GM04503 (cell line): ENCODE measurements at regions not wholly inside any gene's neighbourhood (a gene's known extent, or its start where the extent isn't known, plus 50 kb on each side); places are given as distances from the start of the nearest gene placed in this dataset.

ENCODE experiments used
- DNase-seq: peaks from one replicate; pipeline ENCODE4 v3.0.0-alpha.2; 2012; ENCODE audit warnings: low read depth

- DNase-seq: no peak
Observed at GRCh38 chr1:209222826-209223225, 360.7 kb upstream of the CAMK1G start.

DNA sequence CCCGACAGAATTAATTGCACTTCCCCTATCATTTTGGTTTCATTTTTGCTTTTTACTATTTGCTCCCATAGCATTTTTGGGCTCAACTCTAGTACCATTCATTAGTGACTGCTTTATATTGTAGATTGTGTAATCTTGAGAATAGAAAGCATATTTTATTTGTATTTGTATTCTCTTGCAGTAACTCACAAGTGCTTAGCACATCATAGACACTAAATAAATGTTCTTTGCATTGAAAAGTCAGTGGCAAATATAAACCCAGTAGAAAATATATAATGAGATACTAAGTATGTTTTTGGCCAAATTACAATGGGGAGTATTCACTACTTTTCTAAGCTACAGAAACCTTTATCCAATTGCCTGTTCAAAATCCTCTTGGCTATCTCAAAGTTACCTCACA is 359.7 kb upstream of the CAMK1G start:
- no peak for DNase-seq

- no peak for DNase-seq
Observed at GRCh38 chr1:209224886-209225285, 358.6 kb upstream of the CAMK1G start.

DNA sequence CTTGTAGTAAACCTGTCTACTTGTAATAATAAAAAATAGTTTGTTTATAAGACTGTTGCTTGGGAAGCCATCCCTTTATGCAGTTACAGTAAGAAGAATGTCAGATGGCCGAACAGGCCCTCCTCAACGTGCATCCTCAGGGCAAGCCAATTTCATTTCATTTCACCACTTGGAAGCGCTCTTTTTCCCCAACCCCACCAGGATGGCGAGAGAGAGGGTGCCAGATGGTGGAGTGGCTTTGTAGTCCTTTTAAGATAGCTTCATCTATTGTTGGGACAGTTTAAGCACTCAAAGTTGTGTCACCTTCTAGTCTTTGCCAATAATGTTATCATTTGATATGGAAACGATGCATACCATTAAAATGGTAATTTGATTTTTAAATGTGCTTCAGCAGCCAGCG is 356.3 kb upstream of the CAMK1G start:
- no peak for DNase-seq

GRCh38 chr1:209227941-209228340 is 355.6 kb upstream of the CAMK1G start:
- no peak for DNase-seq

DNA sequence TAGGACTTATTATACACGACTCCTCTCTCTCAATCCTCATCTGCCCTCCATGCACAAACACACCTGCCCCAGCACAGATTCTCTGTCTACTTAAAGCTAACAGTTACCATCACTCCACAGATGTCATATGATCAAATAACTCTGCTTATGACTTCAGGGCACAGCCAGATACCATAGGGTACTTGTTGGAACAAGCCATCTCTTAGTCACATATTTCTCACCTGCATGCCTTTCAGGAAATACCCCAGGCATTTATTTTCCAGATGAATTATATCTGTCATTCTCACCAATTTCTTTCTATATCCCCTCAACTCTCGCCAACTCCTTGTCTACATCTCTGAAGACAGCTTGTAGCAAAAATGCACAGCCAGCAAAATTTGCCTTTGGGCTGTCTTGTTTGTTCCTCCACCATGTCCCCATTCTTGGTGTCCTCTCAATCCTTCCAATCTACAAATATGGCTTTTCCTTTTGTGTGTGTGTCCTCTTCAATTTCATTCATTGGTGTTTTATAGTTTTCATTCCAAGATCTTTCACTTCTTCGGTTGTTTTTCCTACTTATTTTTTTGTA is 353.9 kb upstream of the CAMK1G start:
- DNase-seq: no peak

- DNase-seq: no peak
Observed at GRCh38 chr1:209230314-209230713, 353.2 kb upstream of the CAMK1G start.

- DNase-seq: no peak
Observed at GRCh38 chr1:209231476-209232156, 351.9 kb upstream of the CAMK1G start.

DNA sequence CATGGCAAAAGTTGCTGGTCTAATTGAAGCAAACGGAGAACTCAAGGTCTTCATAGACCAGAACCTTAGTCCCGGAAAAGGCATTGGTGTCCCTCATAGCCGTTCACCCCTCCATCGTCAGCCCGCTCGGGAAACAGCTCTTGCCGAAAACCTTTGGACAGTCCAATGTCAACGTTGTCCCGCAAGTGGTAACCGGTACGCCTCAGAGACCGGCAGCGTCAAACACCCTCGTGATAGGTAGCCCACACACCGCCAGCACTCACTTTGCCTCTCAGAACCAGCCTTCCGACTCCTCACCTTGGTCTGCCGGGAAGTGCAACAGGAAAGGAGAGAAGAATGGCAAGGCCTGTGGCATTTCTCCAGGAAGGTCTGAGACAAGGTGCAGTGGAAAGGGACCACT is 351.3 kb upstream of the CAMK1G start:
- no peak for DNase-seq

DNA sequence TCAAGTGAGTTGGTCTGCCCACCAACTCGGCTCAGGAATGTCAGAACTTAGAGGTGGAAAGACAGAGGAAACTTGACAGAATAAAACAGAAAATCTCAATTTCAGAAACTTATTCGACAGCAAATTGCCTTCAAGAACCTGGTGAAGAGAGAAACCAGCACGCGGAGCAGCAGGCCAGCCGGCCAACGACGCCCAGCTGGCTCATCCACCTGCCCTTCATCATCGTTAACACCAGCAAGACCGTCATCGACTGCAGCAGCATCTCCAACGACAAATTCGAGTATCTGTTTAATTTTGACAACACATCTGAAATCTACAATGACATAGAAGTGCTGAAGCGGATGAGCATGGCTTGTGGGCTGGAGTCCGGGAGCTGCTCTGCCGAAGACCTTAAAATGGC is 350.8 kb upstream of the CAMK1G start:
- DNase-seq: no peak

DNA sequence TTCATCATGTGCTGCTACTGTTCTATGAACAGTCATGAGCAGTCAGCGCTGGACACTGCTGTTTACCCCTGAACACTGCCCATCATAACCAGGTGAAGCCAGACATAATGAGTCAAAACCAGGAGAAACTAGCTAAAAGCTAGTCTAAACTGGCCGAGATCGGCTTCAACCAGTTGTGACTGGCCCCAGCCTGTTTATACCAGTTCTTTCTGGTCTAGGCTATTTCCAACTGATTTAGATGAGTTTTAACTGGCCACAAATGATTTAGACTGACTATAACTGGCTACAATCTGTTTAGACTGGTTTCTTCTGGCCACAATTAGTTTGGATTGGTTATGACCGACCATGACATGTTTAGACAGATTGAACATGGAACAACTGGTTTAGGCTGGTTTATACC is 348.3 kb upstream of the CAMK1G start:
- no peak for DNase-seq

DNA sequence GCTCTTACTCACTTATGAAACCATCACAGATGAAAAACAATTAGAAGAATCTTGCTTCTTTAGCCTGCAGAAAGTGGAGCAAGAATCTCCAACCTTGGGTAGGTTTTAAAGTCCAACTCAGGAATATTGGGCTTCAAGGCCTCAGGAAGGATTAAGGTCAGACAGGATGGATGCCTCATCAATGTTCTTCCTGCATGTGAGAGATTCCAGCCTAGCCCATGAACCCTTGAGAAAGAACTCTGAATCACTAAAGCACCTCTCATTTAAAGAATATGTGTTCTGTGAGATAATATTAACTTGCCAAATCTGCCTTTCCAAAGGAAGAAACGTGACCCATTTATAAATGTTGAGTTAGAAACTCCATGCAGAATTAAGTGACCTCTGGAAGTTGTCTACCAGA is 345.2 kb upstream of the CAMK1G start:
- no peak for DNase-seq

- DNase-seq: no peak
Observed at GRCh38 chr1:209240351-209240750, 343.2 kb upstream of the CAMK1G start.

DNA sequence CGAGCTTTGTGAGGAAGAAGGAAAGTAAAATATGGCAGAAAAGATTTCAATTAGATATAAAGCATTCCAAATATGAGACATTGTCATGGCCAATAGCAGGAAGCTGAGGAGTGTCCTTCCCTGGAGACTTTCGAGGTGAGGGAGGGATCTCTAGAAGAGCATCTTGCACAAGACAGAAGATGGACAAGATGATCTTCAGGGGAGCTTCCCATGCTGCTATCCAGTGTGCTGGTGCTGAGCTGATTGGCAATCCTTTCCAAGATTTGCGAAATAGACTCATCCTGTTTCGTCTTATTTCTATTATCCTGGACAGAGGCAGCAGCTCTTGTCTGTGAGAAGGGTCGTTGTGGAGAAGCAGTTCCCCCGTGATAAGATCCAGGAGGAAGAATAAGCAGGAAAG is 342.0 kb upstream of the CAMK1G start:
- DNase-seq: no peak

- no peak for DNase-seq
Observed at GRCh38 chr1:209248649-209249279, 334.8 kb upstream of the CAMK1G start.

- no peak for DNase-seq
Observed at GRCh38 chr1:209249280-209249670, 334.2 kb upstream of the CAMK1G start.

GRCh38 chr1:209249785-209250440 is 333.6 kb upstream of the CAMK1G start:
- DNase-seq: no peak

GRCh38 chr1:209250861-209251636 is 332.5 kb upstream of the CAMK1G start:
- DNase-seq: no peak

- DNase-seq: no peak
Observed at GRCh38 chr1:209256766-209257350, 326.7 kb upstream of the CAMK1G start.

GRCh38 chr1:209257454-209257853 is 326.1 kb upstream of the CAMK1G start:
- no peak for DNase-seq

DNA sequence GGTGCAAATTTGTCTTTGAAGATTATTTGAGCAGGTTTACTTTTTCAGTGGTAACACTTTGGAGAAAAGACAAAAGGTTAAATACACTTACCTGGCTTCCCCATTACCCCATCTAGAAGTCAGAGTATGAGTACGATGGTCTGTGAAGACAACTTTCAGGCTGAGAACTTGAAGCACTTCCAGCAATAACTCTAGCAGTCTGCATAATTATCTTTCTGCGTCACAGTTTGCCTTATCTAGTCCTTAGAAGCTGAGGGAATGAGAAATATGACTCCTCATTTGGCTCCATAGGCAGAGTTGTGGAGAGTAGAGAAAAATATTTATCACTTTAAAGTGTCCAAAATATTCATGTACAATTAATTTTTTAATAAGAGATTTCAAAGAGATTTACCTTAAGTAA is 323.4 kb upstream of the CAMK1G start:
- DNase-seq: no peak

- no peak for DNase-seq
Observed at GRCh38 chr1:209262631-209263030, 320.9 kb upstream of the CAMK1G start.
